ENCODE measurements at regions not wholly inside any gene's neighbourhood (a gene's known extent, or its start where the extent isn't known, plus 50 kb on each side); places are given as distances from the start of the nearest gene placed in this dataset.

DNA sequence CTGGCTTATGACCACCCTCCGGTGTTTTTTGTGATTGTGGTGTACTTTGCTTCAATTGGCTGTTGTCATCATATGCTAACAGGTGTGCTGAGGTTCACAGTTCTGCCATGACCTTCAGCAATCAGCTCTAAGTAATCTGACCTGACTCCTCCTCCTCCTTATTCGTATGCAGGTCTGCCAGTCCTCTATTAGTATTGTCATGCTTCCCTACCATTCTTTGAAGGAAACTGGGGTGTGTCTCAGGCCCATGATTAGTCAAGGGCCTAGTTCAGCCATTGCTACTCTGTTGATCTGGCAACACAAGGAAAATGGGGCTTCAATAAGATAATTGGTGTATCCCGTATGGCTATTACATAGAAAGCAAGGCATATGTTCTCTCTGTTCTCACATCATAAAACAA, 332.3 kb upstream of the DPYD start (continued):
- TF ChIP-seq, protein P1, sequence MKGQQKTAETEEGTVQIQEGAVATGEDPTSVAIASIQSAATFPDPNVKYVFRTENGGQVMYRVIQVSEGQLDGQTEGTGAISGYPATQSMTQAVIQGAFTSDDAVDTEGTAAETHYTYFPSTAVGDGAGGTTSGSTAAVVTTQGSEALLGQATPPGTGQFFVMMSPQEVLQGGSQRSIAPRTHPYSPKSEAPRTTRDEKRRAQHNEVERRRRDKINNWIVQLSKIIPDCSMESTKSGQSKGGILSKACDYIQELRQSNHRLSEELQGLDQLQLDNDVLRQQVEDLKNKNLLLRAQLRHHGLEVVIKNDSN (IDR thresholded peaks at IDR 0.05; ENCODE audit: borderline replicate concordance, low read depth), result no peak
- TF ChIP-seq ELF1 (IDR thresholded peaks at IDR 0.05) (no peak), EP300 (IDR thresholded peaks at IDR 0.05; ENCODE audit: borderline replicate concordance in 1 of 2, low read depth in 1 of 2, low read length in 1 of 2) (no peak), CHD2 (IDR thresholded peaks at IDR 0.05; ENCODE audit: low read length, partially characterized antibody) (no peak), GABPA (IDR thresholded peaks at IDR 0.05; ENCODE audit: low read depth) (no peak), GATA2 (CRISPR knock-in tag; IDR thresholded peaks at IDR 0.05) (no peak)
- TF ChIP-seq, protein P2, sequence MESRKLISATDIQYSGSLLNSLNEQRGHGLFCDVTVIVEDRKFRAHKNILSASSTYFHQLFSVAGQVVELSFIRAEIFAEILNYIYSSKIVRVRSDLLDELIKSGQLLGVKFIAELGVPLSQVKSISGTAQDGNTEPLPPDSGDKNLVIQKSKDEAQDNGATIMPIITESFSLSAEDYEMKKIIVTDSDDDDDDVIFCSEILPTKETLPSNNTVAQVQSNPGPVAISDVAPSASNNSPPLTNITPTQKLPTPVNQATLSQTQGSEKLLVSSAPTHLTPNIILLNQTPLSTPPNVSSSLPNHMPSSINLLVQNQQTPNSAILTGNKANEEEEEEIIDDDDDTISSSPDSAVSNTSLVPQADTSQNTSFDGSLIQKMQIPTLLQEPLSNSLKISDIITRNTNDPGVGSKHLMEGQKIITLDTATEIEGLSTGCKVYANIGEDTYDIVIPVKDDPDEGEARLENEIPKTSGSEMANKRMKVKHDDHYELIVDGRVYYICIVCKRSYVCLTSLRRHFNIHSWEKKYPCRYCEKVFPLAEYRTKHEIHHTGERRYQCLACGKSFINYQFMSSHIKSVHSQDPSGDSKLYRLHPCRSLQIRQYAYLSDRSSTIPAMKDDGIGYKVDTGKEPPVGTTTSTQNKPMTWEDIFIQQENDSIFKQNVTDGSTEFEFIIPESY (IDR thresholded peaks at IDR 0.05; ENCODE audit: borderline replicate concordance, low read depth), result no peak

DNA sequence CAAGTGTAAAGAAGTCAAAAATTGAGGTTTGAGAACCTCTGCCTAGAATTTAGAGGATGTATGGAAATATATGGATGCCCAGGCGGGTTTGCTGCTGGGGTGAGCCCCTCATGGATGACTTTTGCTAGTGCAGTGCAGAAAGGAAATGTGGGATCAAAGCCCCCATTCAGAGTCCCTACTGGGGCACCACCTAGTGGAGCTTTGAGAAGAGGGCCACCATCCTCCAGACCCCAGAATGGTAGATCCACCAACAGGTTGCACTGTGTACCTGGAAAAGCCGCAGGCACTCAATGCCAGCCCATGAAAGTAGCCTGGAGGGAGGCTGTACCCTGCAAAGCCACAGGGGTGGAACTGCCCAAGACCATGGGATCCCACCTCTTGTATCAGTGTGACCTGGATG, 330.7 kb upstream of the DPYD start:
- POLR2A ChIA-PET, result no interaction called here
- Histone ChIP-seq H3K9ac (no peak overlapping the region), H3K27ac (ENCODE audit: low read depth in 2 of 2, low read length in 1 of 2) (no peak overlapping the region), H3K9me3 (no peaks in the 10 kb centered on the region; the same call in 1 of the 2 replicates), H4K20me1 (ENCODE audit: insufficient read depth) (no peaks in the 10 kb centered on the region), H3K79me2 (ENCODE audit: insufficient read depth) (no peaks in the 10 kb centered on the region), H3F3A (replicated peaks; ENCODE audit: insufficient read depth) (no peaks in the 10 kb centered on the region), H3K4me1 (ENCODE audit: control insufficient read depth in 1 of 2, insufficient read depth in 2 of 2, low read depth in 1 of 2, low read length in 1 of 2) (no peaks in the 10 kb centered on the region), H3K4me3 (ENCODE audit: low read depth in 2 of 2, low read length in 1 of 2) (no peak overlapping the region), H3K27me3 (ENCODE audit: insufficient read depth) (no peaks in the 10 kb centered on the region), H3K36me3 (replicated peaks in 1 of 2; ENCODE audit: control insufficient read depth in 1 of 2, insufficient read depth in 2 of 2, low read length in 1 of 2) (no peaks in the 10 kb centered on the region), H3K4me2 (no peak overlapping the region), H2AFZ (ENCODE audit: low read depth) (no peak overlapping the region), H3K9me2 (no peaks in the 10 kb centered on the region)
- no peak for TF ChIP-seq FOSL2 (IDR thresholded peaks at IDR 0.05; ENCODE audit: borderline replicate concordance, low read depth)
- TF ChIP-seq, protein P3, sequence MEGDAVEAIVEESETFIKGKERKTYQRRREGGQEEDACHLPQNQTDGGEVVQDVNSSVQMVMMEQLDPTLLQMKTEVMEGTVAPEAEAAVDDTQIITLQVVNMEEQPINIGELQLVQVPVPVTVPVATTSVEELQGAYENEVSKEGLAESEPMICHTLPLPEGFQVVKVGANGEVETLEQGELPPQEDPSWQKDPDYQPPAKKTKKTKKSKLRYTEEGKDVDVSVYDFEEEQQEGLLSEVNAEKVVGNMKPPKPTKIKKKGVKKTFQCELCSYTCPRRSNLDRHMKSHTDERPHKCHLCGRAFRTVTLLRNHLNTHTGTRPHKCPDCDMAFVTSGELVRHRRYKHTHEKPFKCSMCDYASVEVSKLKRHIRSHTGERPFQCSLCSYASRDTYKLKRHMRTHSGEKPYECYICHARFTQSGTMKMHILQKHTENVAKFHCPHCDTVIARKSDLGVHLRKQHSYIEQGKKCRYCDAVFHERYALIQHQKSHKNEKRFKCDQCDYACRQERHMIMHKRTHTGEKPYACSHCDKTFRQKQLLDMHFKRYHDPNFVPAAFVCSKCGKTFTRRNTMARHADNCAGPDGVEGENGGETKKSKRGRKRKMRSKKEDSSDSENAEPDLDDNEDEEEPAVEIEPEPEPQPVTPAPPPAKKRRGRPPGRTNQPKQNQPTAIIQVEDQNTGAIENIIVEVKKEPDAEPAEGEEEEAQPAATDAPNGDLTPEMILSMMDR (IDR thresholded peaks at IDR 0.05), result peak; percentile 11; the same call in 1 of the 2 replicates
- CTCF ChIA-PET, result interaction anchor here (1.6 kb wide), 1 partner anchor 217 kb away, joined by 8 read pairs; no protein-coding TSS in a partner anchor
- no peak for DNase-seq
- 67% methylated on average over 1 of the region's 2 CpGs for WGBS (ENCODE audit: low lambda C conversion rate)

DNA sequence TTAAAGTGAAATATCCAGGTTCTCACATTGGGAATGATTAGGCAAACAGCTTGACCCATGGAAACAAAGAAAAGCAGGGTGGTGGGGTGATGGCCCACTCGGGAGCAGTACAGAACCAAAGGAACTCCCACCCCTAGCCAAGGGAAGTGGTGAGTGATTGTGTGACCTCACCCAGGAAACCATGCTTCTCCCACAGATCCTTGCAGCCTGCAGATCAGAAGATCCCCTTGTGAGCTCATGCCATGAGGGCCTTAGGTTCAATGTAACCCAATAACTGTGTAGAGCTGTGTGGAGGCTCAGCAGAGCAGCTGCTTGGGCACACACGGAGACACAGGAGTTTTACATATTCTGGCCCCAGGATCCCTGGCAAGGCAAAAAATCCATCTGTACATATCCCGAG, 311.8 kb upstream of the DPYD start:
- Histone ChIP-seq H3K36me3 (replicated peaks in 1 of 2; ENCODE audit: control insufficient read depth in 1 of 2, insufficient read depth in 2 of 2, low read length in 1 of 2) (peaks cover 0 to 13% of the 10 kb centered on the region in 2 experiments), H3K9ac (no peak overlapping the region), H3K9me2 (no peaks in the 10 kb centered on the region), H4K20me1 (ENCODE audit: insufficient read depth) (no peaks in the 10 kb centered on the region), H3K4me3 (ENCODE audit: low read depth in 2 of 2, low read length in 1 of 2) (no peak overlapping the region), H3K79me2 (ENCODE audit: insufficient read depth) (no peaks in the 10 kb centered on the region), H3F3A (replicated peaks; ENCODE audit: insufficient read depth) (peaks cover 3% of the 10 kb centered on the region), H3K9me3 (peaks cover 26% of the 10 kb centered on the region), H3K27ac (ENCODE audit: low read depth in 2 of 2, low read length in 1 of 2) (no peak overlapping the region), H2AFZ (ENCODE audit: low read depth) (no peak overlapping the region), H3K27me3 (ENCODE audit: insufficient read depth) (no peaks in the 10 kb centered on the region), H3K4me1 (ENCODE audit: control insufficient read depth in 1 of 2, insufficient read depth in 2 of 2, low read depth in 1 of 2, low read length in 1 of 2) (no peaks in the 10 kb centered on the region), H3K4me2 (no peak overlapping the region)
- ChIA-PET CTCF (no interaction called here), POLR2A (no interaction called here)
- no peak for DNase-seq
- WGBS (ENCODE audit: low lambda C conversion rate), result 70% methylated on average over 2 of the region's 3 CpGs
- TF ChIP-seq GATA2 (CRISPR knock-in tag; IDR thresholded peaks at IDR 0.05) (no peak), RAD21 (IDR thresholded peaks at IDR 0.05; ENCODE audit: low read length) (no peak), GABPA (IDR thresholded peaks at IDR 0.05; ENCODE audit: low read depth) (no peak), NFIC (IDR thresholded peaks at IDR 0.05; ENCODE audit: borderline replicate concordance) (no peak), RCOR1 (IDR thresholded peaks at IDR 0.05; ENCODE audit: low read length) (no peak), FOXJ3 (CRISPR knock-in tag; IDR thresholded peaks at IDR 0.05) (no peak), TAF1 (IDR thresholded peaks at IDR 0.05; ENCODE audit: borderline replicate concordance, low read depth, low read length) (no peak), ELF1 (IDR thresholded peaks at IDR 0.05) (no peak), NRF1 (IDR thresholded peaks at IDR 0.05; ENCODE audit: low read depth, low read length) (no peak), JUND (IDR thresholded peaks at IDR 0.05) (no peak), RFX5 (IDR thresholded peaks at IDR 0.05; ENCODE audit: low read length) (no peak), FOXM1 (IDR thresholded peaks at IDR 0.05; ENCODE audit: low read depth) (no peak), POLR2AphosphoS5 (IDR thresholded peaks at IDR 0.05; ENCODE audit: low read depth, low read length) (no peak)
- TF ChIP-seq, protein P4, sequence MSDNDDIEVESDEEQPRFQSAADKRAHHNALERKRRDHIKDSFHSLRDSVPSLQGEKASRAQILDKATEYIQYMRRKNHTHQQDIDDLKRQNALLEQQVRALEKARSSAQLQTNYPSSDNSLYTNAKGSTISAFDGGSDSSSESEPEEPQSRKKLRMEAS (IDR thresholded peaks at IDR 0.05; ENCODE audit: low read depth), result no peak
- TF ChIP-seq, protein P5, sequence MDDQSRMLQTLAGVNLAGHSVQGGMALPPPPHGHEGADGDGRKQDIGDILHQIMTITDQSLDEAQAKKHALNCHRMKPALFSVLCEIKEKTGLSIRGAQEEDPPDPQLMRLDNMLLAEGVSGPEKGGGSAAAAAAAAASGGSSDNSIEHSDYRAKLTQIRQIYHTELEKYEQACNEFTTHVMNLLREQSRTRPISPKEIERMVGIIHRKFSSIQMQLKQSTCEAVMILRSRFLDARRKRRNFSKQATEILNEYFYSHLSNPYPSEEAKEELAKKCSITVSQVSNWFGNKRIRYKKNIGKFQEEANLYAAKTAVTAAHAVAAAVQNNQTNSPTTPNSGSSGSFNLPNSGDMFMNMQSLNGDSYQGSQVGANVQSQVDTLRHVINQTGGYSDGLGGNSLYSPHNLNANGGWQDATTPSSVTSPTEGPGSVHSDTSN (IDR thresholded peaks at IDR 0.05), result no peak
- TF ChIP-seq, protein P6, sequence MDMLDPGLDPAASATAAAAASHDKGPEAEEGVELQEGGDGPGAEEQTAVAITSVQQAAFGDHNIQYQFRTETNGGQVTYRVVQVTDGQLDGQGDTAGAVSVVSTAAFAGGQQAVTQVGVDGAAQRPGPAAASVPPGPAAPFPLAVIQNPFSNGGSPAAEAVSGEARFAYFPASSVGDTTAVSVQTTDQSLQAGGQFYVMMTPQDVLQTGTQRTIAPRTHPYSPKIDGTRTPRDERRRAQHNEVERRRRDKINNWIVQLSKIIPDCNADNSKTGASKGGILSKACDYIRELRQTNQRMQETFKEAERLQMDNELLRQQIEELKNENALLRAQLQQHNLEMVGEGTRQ (IDR thresholded peaks at IDR 0.05; ENCODE audit: borderline replicate concordance, low read depth, low read length), result no peak
